HAP-1 (cell line): ENCODE measurements at regions not wholly inside any gene's neighbourhood (a gene's known extent, or its start where the extent isn't known, plus 50 kb on each side); places are given as distances from the start of the nearest gene placed in this dataset.

ENCODE experiments used
- DNase-seq, 2 experiments: peaks; one replicate each; pipeline ENCODE4 v3.0.0-alpha.2; 2016 to 2020; ENCODE audit warnings: low spot score in 2 of 2
- H3K27me3 ChIP-seq: fragments of 250-450 bp; sonication (Bioruptor Pico); 2 replicates; pipeline ENCODE4 v1.5.1; 2020; ENCODE audit warnings: low read depth, mild to moderate bottlenecking, moderate library complexity
- H3K36me3 ChIP-seq: fragments of 250-450 bp; sonication (Bioruptor Pico); replicated peaks from 2 replicates; pipeline ENCODE4 v1.5.1; 2020; ENCODE audit warnings: mild to moderate bottlenecking
- H3K4me1 ChIP-seq: fragments of 250-450 bp; sonication (Bioruptor Pico); 2 replicates; pipeline ENCODE4 v1.5.1; 2020; ENCODE audit warnings: mild to moderate bottlenecking
- H3K4me3 ChIP-seq: fragments of 250-450 bp; sonication (Bioruptor Pico); 2 replicates; pipeline ENCODE4 v1.5.1; 2020; ENCODE audit warnings: mild to moderate bottlenecking, moderate library complexity
- H3K9me3 ChIP-seq: fragments of 250-450 bp; sonication (Bioruptor Pico); 2 replicates; pipeline ENCODE4 v1.5.1; 2020; ENCODE audit warnings: mild to moderate bottlenecking, moderate library complexity
- in situ Hi-C: fragments of 300-500 bp; cut with MboI; formaldehyde crosslinking; loops from 3 replicates; pipeline ENCODE4 v1.14.3; 2020; ENCODE audit warnings: low sequenced_read_pairs, inconsistent platforms, mixed read lengths

DNA sequence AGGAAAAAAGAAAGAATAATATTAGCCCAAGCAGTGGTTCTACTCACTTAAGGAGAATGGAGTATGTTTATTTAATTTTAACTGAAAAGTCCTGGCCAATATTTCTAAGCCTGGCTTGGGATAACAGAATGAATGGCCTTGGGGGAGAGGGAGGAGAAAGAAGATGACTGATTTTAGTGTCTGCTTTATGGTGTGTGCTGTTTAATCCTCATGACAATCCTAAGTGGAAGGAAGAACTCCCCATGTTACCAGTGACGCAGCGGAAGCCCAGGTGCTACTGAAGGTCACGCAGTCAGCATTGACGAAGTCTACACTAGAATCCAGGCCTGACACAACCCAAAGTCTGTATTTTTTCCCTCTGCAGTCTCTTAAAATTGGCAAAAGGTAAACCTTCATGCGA, 50.5 kb downstream of the PALM2AKAP2 start:
- Histone ChIP-seq H3K27me3 (no peaks in the 10 kb centered on the region), H3K9me3 (no peaks in the 10 kb centered on the region), H3K36me3 (no peaks in the 10 kb centered on the region), H3K4me3 (no peak overlapping the region), H3K4me1 (no peaks in the 10 kb centered on the region)
- no peak for DNase-seq
- in situ Hi-C loops, result no loop called here

DNA sequence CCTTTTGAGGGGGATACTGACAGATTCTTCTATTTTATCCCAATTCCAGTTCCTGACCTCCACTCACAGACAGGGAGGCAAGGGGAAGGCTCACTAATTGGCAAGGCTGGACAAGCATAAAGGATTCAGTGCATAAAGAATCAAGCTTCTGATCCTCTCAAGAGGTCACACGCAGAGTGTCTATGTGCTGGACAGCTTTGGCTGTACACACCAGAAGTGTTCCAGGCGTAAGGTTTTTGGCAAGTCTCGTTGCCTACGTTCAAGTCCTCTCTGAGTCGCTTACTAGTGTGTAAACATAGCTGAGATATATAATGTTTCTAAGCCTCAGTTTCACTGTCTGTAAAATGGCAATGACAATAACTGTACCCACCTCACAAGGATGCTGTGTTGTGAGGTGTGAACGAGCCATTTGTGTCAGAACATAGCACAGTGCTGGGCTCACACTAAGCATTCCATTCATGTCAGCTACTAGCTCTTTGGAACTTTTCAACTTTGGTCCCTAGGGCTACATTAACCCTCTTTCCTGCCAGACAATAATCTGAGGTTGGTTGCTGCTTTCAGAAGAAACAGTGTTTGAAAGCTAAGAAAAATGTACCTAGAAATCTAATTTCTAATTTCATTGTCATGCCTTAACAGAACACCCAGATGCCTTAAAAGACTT, 52.1 kb downstream of the PALM2AKAP2 start:
- H3K36me3 ChIP-seq, result no peaks in the 10 kb centered on the region
- no peaks in the 10 kb centered on the region for H3K4me1 ChIP-seq
- H3K4me3 ChIP-seq, result no peak overlapping the region
- no peaks in the 10 kb centered on the region for H3K9me3 ChIP-seq
- in situ Hi-C loops, result no loop called here
- H3K27me3 ChIP-seq, result no peaks in the 10 kb centered on the region
- DNase-seq, result no peak

DNA sequence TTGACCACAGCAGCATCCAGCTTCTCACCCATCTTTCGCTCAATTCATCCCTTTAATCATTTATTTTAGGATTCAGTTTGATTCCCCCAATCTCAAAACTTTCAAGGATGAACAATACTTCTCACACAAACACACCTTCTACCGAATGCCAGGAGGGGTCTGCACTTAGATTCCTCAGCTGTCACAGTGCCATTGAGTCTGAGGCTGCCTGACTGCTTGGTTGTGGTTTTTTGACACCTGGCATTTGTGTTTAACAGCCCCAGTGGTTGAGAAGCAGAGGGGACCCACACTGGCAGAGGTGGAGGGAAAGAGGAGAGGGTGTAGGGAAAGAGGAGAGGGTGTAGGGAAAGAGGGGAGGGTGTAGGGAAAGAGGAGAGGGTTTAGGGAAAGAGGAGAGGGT, 54.9 kb downstream of the PALM2AKAP2 start:
- no peaks in the 10 kb centered on the region for H3K4me1 ChIP-seq
- in situ Hi-C loops, result no loop called here
- H3K36me3 ChIP-seq, result no peaks in the 10 kb centered on the region
- no peaks in the 10 kb centered on the region for H3K27me3 ChIP-seq
- H3K9me3 ChIP-seq, result no peaks in the 10 kb centered on the region
- no peak overlapping the region for H3K4me3 ChIP-seq
- DNase-seq, result no peak

DNA sequence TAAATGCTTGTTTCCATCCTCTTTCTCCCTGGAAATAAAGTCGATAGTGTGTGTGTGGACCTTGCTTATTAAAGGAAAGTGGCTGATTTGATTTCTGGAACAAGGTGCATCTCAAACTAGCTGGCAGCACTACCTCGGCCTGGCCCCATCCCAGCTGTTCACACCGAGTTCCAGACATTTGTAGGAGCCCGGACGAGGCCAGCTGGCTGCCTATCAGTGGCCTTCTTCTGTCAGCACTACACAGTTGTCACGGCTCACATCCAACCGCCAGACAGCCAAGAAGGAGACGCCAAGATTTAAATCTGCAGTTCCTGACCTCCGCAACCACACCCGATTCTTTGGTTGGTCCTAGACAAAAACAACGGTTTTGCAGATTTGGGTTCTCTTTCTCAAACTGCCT, 63.6 kb downstream of the PALM2AKAP2 start:
- Histone ChIP-seq H3K9me3 (no peaks in the 10 kb centered on the region), H3K27me3 (no peaks in the 10 kb centered on the region), H3K4me1 (no peaks in the 10 kb centered on the region), H3K4me3 (no peak overlapping the region), H3K36me3 (no peaks in the 10 kb centered on the region)
- DNase-seq, result no peak
- in situ Hi-C loops, result no loop called here

DNA sequence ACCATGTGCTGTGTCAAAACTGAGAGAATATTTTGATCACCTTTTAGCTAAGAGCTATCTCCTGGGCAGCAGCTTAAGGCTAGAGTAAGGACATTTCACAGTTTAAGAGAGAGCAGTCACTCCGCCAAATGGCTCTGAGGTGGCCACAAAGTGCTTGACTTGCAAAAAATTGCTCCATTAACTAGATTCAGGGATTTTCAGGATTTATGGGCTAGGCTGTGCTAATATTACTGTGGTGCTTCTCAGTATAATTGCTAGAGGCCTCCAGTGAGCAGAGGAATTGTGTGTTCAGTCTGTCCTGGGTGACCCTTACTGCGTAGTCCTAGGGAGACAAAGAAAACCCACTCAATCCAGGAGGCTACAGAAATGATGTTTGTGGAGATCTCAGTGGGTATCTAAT, 65.2 kb downstream of the PALM2AKAP2 start:
- H3K4me3 ChIP-seq, result no peak overlapping the region

DNA sequence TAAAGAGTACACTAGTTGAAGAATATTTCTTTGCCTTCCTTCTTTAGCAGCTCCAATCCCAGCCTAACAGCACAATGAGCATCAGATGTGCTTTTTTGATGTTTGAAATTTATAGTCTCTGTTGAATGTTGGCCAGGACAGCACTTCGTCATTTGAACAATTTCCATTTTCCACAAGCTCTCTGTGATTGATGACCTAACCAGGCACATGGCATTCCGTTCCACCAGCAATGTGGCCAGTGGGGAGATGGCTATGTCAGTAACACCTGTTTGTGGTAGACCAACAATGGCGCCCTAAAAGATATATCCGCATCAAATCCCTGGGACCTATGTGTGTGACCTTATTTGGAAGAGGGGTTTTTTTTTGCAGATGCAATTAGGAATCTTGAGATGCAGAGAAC, 66.8 kb downstream of the PALM2AKAP2 start:
- in situ Hi-C loops, result no loop called here
- Histone ChIP-seq H3K9me3 (no peaks in the 10 kb centered on the region), H3K27me3 (no peaks in the 10 kb centered on the region), H3K36me3 (no peaks in the 10 kb centered on the region), H3K4me1 (no peaks in the 10 kb centered on the region), H3K4me3 (no peak overlapping the region)
- DNase-seq, result no peak

More for the DNA sequence above, 65.2 kb downstream of the PALM2AKAP2 start:
- Histone ChIP-seq H3K9me3 (no peaks in the 10 kb centered on the region), H3K4me1 (no peaks in the 10 kb centered on the region), H3K27me3 (no peaks in the 10 kb centered on the region), H3K36me3 (no peaks in the 10 kb centered on the region)
- no peak for DNase-seq
- in situ Hi-C loops, result no loop called here

DNA sequence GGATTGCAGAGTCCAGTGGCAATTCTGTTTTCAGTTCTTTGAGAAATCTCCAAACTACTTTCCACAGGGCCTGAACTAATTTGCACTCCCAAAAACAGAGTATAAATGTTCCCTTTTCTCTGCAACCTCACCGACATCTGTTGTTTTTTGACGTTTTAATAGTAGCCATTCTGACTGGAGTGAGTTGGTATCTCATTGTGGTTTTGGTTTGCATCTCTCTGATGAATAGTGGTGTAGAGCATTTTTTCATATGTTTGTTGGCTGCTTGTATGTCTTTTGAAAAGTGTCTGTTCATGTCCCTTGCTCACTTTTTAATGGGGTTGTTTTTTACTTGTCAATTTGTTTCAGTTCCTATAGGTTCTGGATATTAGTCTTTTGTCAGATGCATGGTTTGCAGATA, 72.6 kb downstream of the PALM2AKAP2 start:
- H3K27me3 ChIP-seq, result no peaks in the 10 kb centered on the region
- no peaks in the 10 kb centered on the region for H3K4me1 ChIP-seq
- no peak overlapping the region for H3K4me3 ChIP-seq
- H3K9me3 ChIP-seq, result no peaks in the 10 kb centered on the region
- DNase-seq, result no peak
- H3K36me3 ChIP-seq, result no peaks in the 10 kb centered on the region
- in situ Hi-C loops, result no loop called here

DNA sequence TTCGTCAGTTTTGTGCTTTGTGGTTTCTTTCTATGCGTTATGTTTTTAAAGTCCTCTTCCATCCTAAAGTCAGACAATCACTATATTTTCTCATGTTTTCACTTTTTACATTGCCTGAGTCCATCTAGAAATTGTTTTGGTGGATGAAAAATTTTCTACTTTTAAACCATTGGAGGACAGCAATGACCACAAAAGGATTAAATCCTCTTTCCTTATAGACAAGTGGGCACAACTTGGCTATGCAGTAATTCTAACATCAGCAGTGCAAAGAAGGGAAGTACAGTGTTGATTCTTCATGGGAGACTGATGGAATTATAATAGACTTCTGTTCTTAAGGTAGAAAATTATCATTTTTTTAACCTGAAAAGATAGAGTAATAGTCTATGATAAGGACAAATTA, 75.5 kb downstream of the PALM2AKAP2 start:
- Histone ChIP-seq H3K4me3 (no peak overlapping the region), H3K9me3 (no peaks in the 10 kb centered on the region), H3K36me3 (no peaks in the 10 kb centered on the region), H3K4me1 (no peaks in the 10 kb centered on the region), H3K27me3 (no peaks in the 10 kb centered on the region)
- no peak for DNase-seq
- in situ Hi-C loops, result no loop called here

DNA sequence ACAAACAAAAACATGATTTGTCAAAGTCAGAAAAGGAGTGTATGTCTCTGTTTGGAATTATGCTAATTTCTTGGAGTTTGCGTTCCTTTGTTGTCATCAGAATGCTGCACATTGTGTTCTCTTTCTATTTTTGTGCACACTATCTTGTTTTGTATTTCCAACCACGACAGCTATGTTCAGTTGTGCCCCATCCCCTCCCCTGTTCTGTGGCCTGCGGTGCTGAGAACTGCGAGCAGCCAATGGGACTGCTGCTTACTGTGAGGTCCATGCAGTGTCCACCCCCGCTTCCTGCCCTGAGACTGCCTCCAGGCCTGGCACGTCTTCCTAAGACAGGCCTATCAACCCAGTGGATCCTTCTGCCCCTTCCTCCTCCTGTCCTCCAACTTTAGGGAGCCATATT, 76.8 kb downstream of the PALM2AKAP2 start:
- H3K9me3 ChIP-seq, result no peaks in the 10 kb centered on the region
- no peak for DNase-seq
- H3K4me3 ChIP-seq, result no peak overlapping the region
- H3K36me3 ChIP-seq, result no peaks in the 10 kb centered on the region
- no peaks in the 10 kb centered on the region for H3K4me1 ChIP-seq
- H3K27me3 ChIP-seq, result no peaks in the 10 kb centered on the region
- in situ Hi-C loops, result no loop called here

DNA sequence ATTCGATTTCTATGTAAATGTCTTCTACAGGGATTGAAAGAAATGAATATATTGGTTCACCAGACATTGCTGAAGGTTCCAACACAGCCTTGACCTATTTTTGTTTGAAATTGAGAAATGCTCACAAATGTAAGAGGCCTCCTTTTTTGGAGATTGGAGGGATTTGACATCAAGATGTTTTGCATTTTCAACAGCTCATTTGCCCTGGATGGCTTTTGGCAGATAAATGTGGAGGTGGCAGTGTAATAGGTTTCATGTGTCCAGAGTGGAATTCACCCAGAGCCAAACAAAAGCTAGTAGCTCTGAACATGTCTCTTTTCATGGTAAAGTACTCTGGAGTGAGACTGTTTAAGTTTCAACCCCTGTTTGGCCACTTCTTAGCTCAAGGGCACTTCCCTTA, 77.3 kb downstream of the PALM2AKAP2 start:
- H3K27me3 ChIP-seq, result no peaks in the 10 kb centered on the region

DNA sequence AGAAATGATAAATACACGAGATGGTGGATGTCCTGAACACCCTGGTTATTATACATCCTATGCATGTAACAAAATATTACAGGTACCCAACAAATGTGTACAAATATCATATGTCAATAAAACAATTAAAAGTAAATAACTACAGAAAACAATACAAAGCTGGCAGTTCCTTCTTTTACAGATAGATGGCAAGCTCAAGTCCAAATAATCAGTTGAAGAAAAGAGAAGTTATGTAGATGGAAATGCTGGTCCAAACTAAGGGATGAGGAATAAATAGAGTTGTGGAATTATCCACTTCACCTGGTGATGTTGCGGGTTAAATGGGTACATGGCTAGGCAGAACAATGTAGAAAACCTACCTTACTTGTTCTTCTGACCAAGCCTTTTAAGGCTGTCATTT, 79.4 kb downstream of the PALM2AKAP2 start:
- Histone ChIP-seq H3K4me1 (no peaks in the 10 kb centered on the region), H3K4me3 (no peak overlapping the region), H3K36me3 (no peaks in the 10 kb centered on the region), H3K27me3 (no peaks in the 10 kb centered on the region), H3K9me3 (no peaks in the 10 kb centered on the region)
- no peak for DNase-seq
- in situ Hi-C loops, result no loop called here

More for the DNA sequence above, 77.3 kb downstream of the PALM2AKAP2 start:
- Histone ChIP-seq H3K36me3 (no peaks in the 10 kb centered on the region), H3K9me3 (no peaks in the 10 kb centered on the region), H3K4me1 (no peaks in the 10 kb centered on the region), H3K4me3 (no peak overlapping the region)
- DNase-seq, result no peak
- in situ Hi-C loops, result no loop called here

DNA sequence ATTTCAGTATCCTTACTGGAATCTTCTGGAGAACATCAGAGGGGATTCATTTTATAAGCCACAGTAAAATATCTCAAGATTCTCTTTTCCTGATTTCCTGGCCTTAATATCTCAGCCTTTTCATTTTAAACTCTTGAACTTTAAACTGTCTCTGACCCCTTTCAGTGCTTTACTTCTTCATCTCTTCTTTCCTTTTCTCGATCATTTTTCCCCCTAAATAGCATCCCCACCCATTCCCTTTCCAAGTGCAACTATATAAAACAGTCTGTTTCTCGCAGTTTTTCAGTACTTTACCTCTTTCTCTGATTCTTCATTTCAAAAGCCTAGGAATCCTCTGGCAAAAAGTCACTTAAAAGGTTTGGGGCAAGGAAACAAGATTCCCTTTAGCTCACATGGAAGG, 80.5 kb downstream of the PALM2AKAP2 start:
- no peak overlapping the region for H3K4me3 ChIP-seq
- no peaks in the 10 kb centered on the region for H3K4me1 ChIP-seq
- H3K36me3 ChIP-seq, result no peaks in the 10 kb centered on the region
- in situ Hi-C loops, result no loop called here
- no peak for DNase-seq
- no peaks in the 10 kb centered on the region for H3K9me3 ChIP-seq
- H3K27me3 ChIP-seq, result no peaks in the 10 kb centered on the region

DNA sequence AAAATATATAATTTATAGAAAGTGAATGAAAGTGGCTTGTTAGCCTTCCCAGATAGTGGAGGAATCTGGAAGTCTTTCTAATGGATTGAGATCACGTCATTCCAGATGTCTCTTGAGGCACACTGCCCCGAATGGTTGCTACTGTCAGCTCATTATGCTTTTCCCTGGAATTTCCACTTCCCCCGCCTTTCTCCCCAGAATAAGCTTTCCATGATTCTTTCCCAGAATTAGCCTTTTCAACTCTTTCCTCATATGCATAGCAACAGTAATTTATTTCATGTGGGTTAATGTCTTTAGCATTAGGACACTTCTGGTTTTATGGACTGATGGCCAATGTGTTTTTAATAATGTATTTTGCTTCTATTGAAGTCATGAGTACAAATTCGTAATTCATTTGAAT, 81.5 kb downstream of the PALM2AKAP2 start:
- in situ Hi-C loops, result no loop called here

DNA sequence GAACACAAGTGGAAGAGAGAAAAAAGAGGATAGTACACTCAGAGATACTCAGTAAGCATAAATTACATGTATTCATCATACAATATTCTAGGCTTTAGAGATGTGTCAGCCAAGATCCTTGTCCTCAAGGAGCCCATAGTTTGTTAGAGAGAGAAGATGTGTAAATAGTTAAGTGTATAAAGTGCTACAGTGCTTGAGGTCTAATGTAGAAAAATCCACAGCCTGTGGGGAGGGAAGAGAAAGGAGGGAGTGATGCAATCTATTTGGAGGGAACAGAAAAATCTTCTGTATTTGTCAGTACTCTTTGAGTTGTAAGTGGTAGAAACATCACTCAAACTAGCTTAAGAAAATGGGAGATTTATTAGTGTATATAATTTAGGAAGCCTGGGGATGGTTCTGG, 81.9 kb downstream of the PALM2AKAP2 start:
- Histone ChIP-seq H3K4me3 (no peak overlapping the region), H3K36me3 (no peaks in the 10 kb centered on the region), H3K27me3 (no peaks in the 10 kb centered on the region), H3K9me3 (no peaks in the 10 kb centered on the region), H3K4me1 (no peaks in the 10 kb centered on the region)
- in situ Hi-C loops, result no loop called here
- DNase-seq, result no peak

More for the DNA sequence above, 81.5 kb downstream of the PALM2AKAP2 start:
- DNase-seq, result no peak
- Histone ChIP-seq H3K9me3 (no peaks in the 10 kb centered on the region), H3K4me3 (no peak overlapping the region), H3K27me3 (no peaks in the 10 kb centered on the region), H3K4me1 (no peaks in the 10 kb centered on the region), H3K36me3 (no peaks in the 10 kb centered on the region)

DNA sequence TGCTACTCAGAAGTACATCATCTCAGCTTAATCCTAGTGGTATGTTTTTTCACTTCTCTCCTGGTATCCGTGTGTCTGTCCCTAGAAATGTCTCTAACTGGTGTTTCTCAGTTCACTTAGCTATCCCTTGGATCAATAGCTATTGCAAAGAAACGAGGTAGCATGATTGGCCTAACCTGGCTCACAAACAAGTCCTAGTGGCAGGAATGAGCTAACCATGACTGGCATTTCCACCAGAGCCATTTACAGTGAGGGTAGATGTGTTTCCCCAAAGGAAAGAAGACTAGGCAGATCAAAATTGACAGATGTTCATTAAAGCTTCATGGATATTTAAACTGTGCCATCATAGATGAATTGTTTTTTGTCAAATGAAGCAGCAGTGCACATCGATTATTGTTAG, 82.5 kb downstream of the PALM2AKAP2 start:
- Histone ChIP-seq H3K4me1 (no peaks in the 10 kb centered on the region), H3K27me3 (no peaks in the 10 kb centered on the region), H3K9me3 (no peaks in the 10 kb centered on the region), H3K4me3 (no peak overlapping the region), H3K36me3 (no peaks in the 10 kb centered on the region)
- in situ Hi-C loops, result no loop called here
- DNase-seq, result no peak
